A549 (cell line): ENCODE measurements at regions not wholly inside any gene's neighbourhood (a gene's known extent, or its start where the extent isn't known, plus 50 kb on each side); places are given as distances from the start of the nearest gene placed in this dataset.

ENCODE experiments used
- ATAC-seq, 2 experiments: fragments of 200-7000 bp in 1 of 2; fragments of >200 bp in 1 of 2; cut with Nextera tagmentation in 1 of 2; cut with Tn5 transposase in 1 of 2; 3 replicates each; pipeline versions ENCODE4 v1.8.0 to v1.9.1; 2018 to 2020; ENCODE audit warnings: mild to moderate bottlenecking in 1 of 2, moderate library complexity in 1 of 2
- CTCF ChIA-PET: fragments of 300-600 bp; sonication (Branson Sonifier 250); formaldehyde crosslinking; extraction: SDS; loops from one replicate; lab custom pipeline; 2021; ENCODE audit warnings: antibody characterized with exemption, inconsistent platforms; lab: Yijun Ruan, JAX
- POLR2A ChIA-PET: fragments of 350-600 bp; formaldehyde crosslinking; extraction: SDS; loops from one replicate; lab custom pipeline; 2021; ENCODE audit warnings: antibody characterized with exemption, inconsistent platforms; lab: Yijun Ruan, JAX
- DNase-seq, 2 experiments: peaks; one replicate each; pipeline versions ENCODE4 v3.0.0 to v3.0.0-alpha.2; 2011 to 2016; ENCODE audit warnings: low read depth in 1 of 2, low spot score in 1 of 2
- FAIRE-seq: peaks from 2 replicates; lab custom pipeline; 2011; peaks lifted over from hg19 to GRCh38; lab: Jason Lieb, UNC
- H3K27ac ChIP-seq, 2 experiments: fragments of >200 bp; sonication (Bioruptor Twin); formaldehyde crosslinking; 3 replicates each; pipeline ENCODE4 v1.5.1; 2016 to 2017
- H3K4me1 ChIP-seq: fragments of >200 bp; sonication (Bioruptor Twin); formaldehyde crosslinking; 3 replicates; pipeline ENCODE4 v1.6.1; 2016
- H3K4me2 ChIP-seq: fragments of >200 bp; sonication (Bioruptor Twin); formaldehyde crosslinking; 3 replicates; pipeline ENCODE4 v1.6.1; 2016
- H3K4me3 ChIP-seq: fragments of >200 bp; sonication (Bioruptor Twin); formaldehyde crosslinking; 3 replicates; pipeline ENCODE4 v1.5.1; 2016
- H3K9me3 ChIP-seq: fragments of >200 bp; sonication (Bioruptor Twin); formaldehyde crosslinking; 3 replicates; pipeline ENCODE4 v1.6.1; 2016
- ATOH8 ChIP-seq: fragments of 250-450 bp; sonication (Bioruptor Pico); IDR thresholded peaks from 2 replicates; pipeline ENCODE4 v1.5.0; 2020; ENCODE audit warnings: low read depth, mild to moderate bottlenecking, moderate library complexity
- BHLHE40 ChIP-seq: IDR thresholded peaks from 2 replicates; pipeline ENCODE4 v1.6.1; 2012; ENCODE audit warnings: low read depth, low read length, inconsistent platforms
- CHD2 ChIP-seq: fragments of 150-350 bp; IDR thresholded peaks from 2 replicates; pipeline ENCODE4 v1.6.1; 2014; ENCODE audit warnings: low read length; ENCODE audit not compliant: partially characterized antibody
- CHD4 ChIP-seq: fragments of 200-600 bp; sonication (generic); IDR thresholded peaks from 2 replicates; pipeline ENCODE4 v1.6.1; 2016; ENCODE audit warnings: antibody characterized with exemption, mild to moderate bottlenecking, borderline replicate concordance
- E2F6 ChIP-seq: IDR thresholded peaks from 2 replicates; pipeline ENCODE4 v1.6.1; 2012; ENCODE audit warnings: low read depth, borderline replicate concordance
- EHF ChIP-seq: fragments of 250-450 bp; sonication (Bioruptor Pico); IDR thresholded peaks from 2 replicates; pipeline ENCODE4 v1.5.0; 2020; ENCODE audit warnings: mild to moderate bottlenecking
- FOXS1 ChIP-seq: fragments of 250-450 bp; sonication (Bioruptor Pico); IDR thresholded peaks from 2 replicates; pipeline ENCODE4 v1.5.0; 2020; ENCODE audit warnings: mild to moderate bottlenecking, moderate library complexity
- GATA3 ChIP-seq: IDR thresholded peaks from 2 replicates; pipeline ENCODE4 v1.6.1; 2012; ENCODE audit warnings: borderline replicate concordance
- HEYL ChIP-seq: fragments of 250-450 bp; sonication (Bioruptor Pico); IDR thresholded peaks from 2 replicates; pipeline ENCODE4 v1.8.0; 2021; ENCODE audit warnings: mild to moderate bottlenecking, moderate library complexity
- HMGXB4 ChIP-seq: fragments of 250-450 bp; sonication (Bioruptor Pico); IDR thresholded peaks from 2 replicates; pipeline ENCODE4 v1.5.0; 2021; ENCODE audit warnings: mild to moderate bottlenecking, moderate library complexity, borderline replicate concordance
- JUN ChIP-seq, 2 experiments: fragments of >200 bp; sonication (Bioruptor Twin); formaldehyde crosslinking; IDR thresholded peaks; 2 replicates in 1 of 2; 3 replicates in 1 of 2; pipeline ENCODE4 v1.6.1; 2016 to 2017
- KDM5A ChIP-seq: fragments of 200-600 bp; sonication (generic); IDR thresholded peaks from 2 replicates; pipeline ENCODE4 v1.6.1; 2016; ENCODE audit warnings: antibody characterized with exemption, mild to moderate bottlenecking
- MYC ChIP-seq: IDR thresholded peaks from 2 replicates; pipeline ENCODE4 v1.6.1; 2012; ENCODE audit warnings: mild to moderate bottlenecking, inconsistent platforms, low read length, improper control_type of control experiment, borderline replicate concordance
- NFE2L2 ChIP-seq: fragments of 150-350 bp; conservative IDR thresholded peaks from 2 replicates; pipeline ENCODE4 v1.6.1; 2014; ENCODE audit warnings: low read length
- PBX3 ChIP-seq: IDR thresholded peaks from 2 replicates; pipeline ENCODE4 v1.6.1; 2012
- POLR2A ChIP-seq: IDR thresholded peaks from 2 replicates; pipeline ENCODE4 v1.6.1; 2012; ENCODE audit warnings: mild to moderate bottlenecking, low read length
- RAD21 ChIP-seq, 2 experiments: fragments of >200 bp in 1 of 2; sonication (Bioruptor Twin) in 1 of 2; formaldehyde crosslinking in 1 of 2; IDR thresholded peaks in 1 of 2; conservative IDR thresholded peaks in 1 of 2; 2 replicates in 1 of 2; 3 replicates in 1 of 2; pipeline ENCODE4 v1.6.1; 2012 to 2018; ENCODE audit warnings: inconsistent platforms in 1 of 2
- RARB ChIP-seq: fragments of 250-450 bp; sonication (Bioruptor Pico); IDR thresholded peaks from 2 replicates; pipeline ENCODE4 v1.8.0; 2021; ENCODE audit warnings: mild to moderate bottlenecking, moderate library complexity
- RCOR1 ChIP-seq: fragments of 150-350 bp; IDR thresholded peaks from 2 replicates; pipeline ENCODE4 v1.6.1; 2014; ENCODE audit warnings: antibody characterized with exemption, low read length, low read depth
- REST ChIP-seq: fragments of 200-600 bp; sonication (generic); IDR thresholded peaks from 2 replicates; pipeline ENCODE4 v1.6.1; 2016; ENCODE audit warnings: antibody characterized with exemption, mild to moderate bottlenecking, moderate library complexity
- SREBF2 ChIP-seq: fragments of 450-650 bp; IDR thresholded peaks from 2 replicates; pipeline ENCODE4 v1.6.1; 2014; ENCODE audit warnings: mild to moderate bottlenecking, moderate library complexity
- TFCP2L1 ChIP-seq: fragments of 250-450 bp; sonication (Bioruptor Pico); IDR thresholded peaks from 2 replicates; pipeline ENCODE4 v1.5.0; 2021; ENCODE audit warnings: mild to moderate bottlenecking
- TP53 ChIP-seq: fragments of 250-450 bp; sonication (Bioruptor Pico); IDR thresholded peaks from 2 replicates; pipeline ENCODE4 v1.5.0; 2021; ENCODE audit warnings: mild to moderate bottlenecking, moderate library complexity
- USF2 ChIP-seq: fragments of 450-650 bp; IDR thresholded peaks from 2 replicates; pipeline ENCODE4 v1.6.1; 2014; ENCODE audit warnings: antibody characterized with exemption
- ZFP36 ChIP-seq: fragments of 450-650 bp; IDR thresholded peaks from 2 replicates; pipeline ENCODE4 v1.6.1; 2014; ENCODE audit warnings: borderline replicate concordance; ENCODE audit not compliant: partially characterized antibody
- ZNF302 ChIP-seq: fragments of 250-450 bp; sonication (Bioruptor Pico); IDR thresholded peaks from 2 replicates; pipeline ENCODE4 v1.9.0; 2021; ENCODE audit warnings: inconsistent platforms, mild to moderate bottlenecking, moderate library complexity
- WGBS: methylation state at CpG from one replicate; pipeline ENCODE4 v1.1.6; 2017; ENCODE audit errors: missing lambda C conversion rate; 5-methylcytosine and 5-hydroxymethylcytosine counted together

- ChIA-PET POLR2A (no interaction called here), CTCF (no interaction called here)
- Histone ChIP-seq H3K4me3 (no peak overlapping the region), H3K4me2 (no peak overlapping the region), H3K4me1 (peaks cover 17% of the 10 kb centered on the region; the same call in 2 of the 3 replicates), H3K9me3 (no peaks in the 10 kb centered on the region), H3K27ac (no peak overlapping the region)
- no peak for TF ChIP-seq JUN (IDR thresholded peaks at IDR 0.05)
- no peak for TF ChIP-seq USF2
- TF ChIP-seq CHD2, result no peak
- TF ChIP-seq NFE2L2, result no peak
- TF ChIP-seq E2F6, result no peak
- TF ChIP-seq ZNF302 (CRISPR knock-in tag), result no peak
- no peak for TF ChIP-seq RCOR1
- FAIRE-seq (no peak), DNase-seq (no peak), ATAC-seq (no peak)
- WGBS, result 50% methylated on average over 4 of the region's 4 CpGs
Observed at GRCh38 chr6:84871925-84872324, 107.5 kb upstream of the TBX18 start.

GRCh38 chr6:84870672-84871071 is 106.3 kb upstream of the TBX18 start:
- no peak for TF ChIP-seq ZFP36
- no peak for TF ChIP-seq TP53
- no peak for TF ChIP-seq ATOH8 (CRISPR knock-in tag)
- TF ChIP-seq TFCP2L1, result no peak
- TF ChIP-seq USF2, result no peak
- no peak for TF ChIP-seq KDM5A
- no peak for TF ChIP-seq SREBF2
- TF ChIP-seq HMGXB4 (CRISPR knock-in tag), result no peak
- TF ChIP-seq CHD2, result no peak
- no peak for TF ChIP-seq POLR2A
- TF ChIP-seq EHF (CRISPR knock-in tag), result no peak
- TF ChIP-seq PBX3, result no peak
- no peak for TF ChIP-seq CHD4
- no peak for TF ChIP-seq HEYL (CRISPR knock-in tag)
- CTCF ChIA-PET, result no interaction called here
- no peak overlapping the region for H3K27ac ChIP-seq
- no peaks in the 10 kb centered on the region for H3K9me3 ChIP-seq
- no peak overlapping the region for H3K4me2 ChIP-seq
- ATAC-seq (no peak), FAIRE-seq (no peak), DNase-seq (no peak)
- peaks cover 23% of the 10 kb centered on the region; the same call in 2 of the 3 replicates for H3K4me1 ChIP-seq
- WGBS, result 77% methylated on average over 2 of the region's 2 CpGs
- no peak overlapping the region for H3K4me3 ChIP-seq
- POLR2A ChIA-PET, result no interaction called here

GRCh38 chr6:84868149-84868548 is 103.8 kb upstream of the TBX18 start:
- CTCF ChIA-PET, result no interaction called here
- POLR2A ChIA-PET, result no interaction called here
- H3K27ac ChIP-seq, result peak overlapping the region; percentile 29 to 72
- FAIRE-seq, result no peak
- DNase-seq, result no peak
- H3K9me3 ChIP-seq, result no peaks in the 10 kb centered on the region
- peak in 1 of 2 experiments; percentile 58; a peak in 3 of 6 replicates for ATAC-seq
- H3K4me3 ChIP-seq, result no peak overlapping the region
- H3K4me2 ChIP-seq, result peak overlapping the region; percentile 60
- peaks cover 23% of the 10 kb centered on the region; the same call in 2 of the 3 replicates for H3K4me1 ChIP-seq
- TF ChIP-seq BHLHE40, result no peak
- TF ChIP-seq MYC, result no peak
- no peak for TF ChIP-seq GATA3
- TF ChIP-seq FOXS1, result no peak
- TF ChIP-seq REST, result no peak
- no peak for TF ChIP-seq RAD21 (conservative IDR thresholded peaks at IDR 0.05 in 1 of 2, IDR thresholded peaks at IDR 0.05 in 1 of 2)
- no peak for TF ChIP-seq RARB (CRISPR knock-in tag)
